Activated CD4-positive, alpha-beta T cell treated with anti-CD3 and anti-CD28 coated beads, Interleukin-2, amount 10 ng/mL, durations not matched to agents 24 days and 14 days (primary cell): ENCODE measurements at regions not wholly inside any gene's neighbourhood (a gene's known extent, or its start where the extent isn't known, plus 50 kb on each side); places are given as distances from the start of the nearest gene placed in this dataset.

Source experiments
- DNase-seq: peaks from one replicate; pipeline ENCODE4 v3.0.0; 2022
- H3K27ac Mint-ChIP-seq: one replicate; pipeline ENCODE4 v1.8.0; 2022; ENCODE audit warnings: mild to moderate bottlenecking, mixed read lengths
- H3K27me3 Mint-ChIP-seq: one replicate; pipeline ENCODE4 v1.8.0; 2022; ENCODE audit warnings: mixed read lengths
- H3K36me3 Mint-ChIP-seq: one replicate; pipeline ENCODE4 v1.8.0; 2022; ENCODE audit warnings: low read depth, mild to moderate bottlenecking, mixed read lengths
- H3K4me1 Mint-ChIP-seq: one replicate; pipeline ENCODE4 v1.8.0; 2021; ENCODE audit warnings: mixed read lengths
- H3K4me3 Mint-ChIP-seq: one replicate; pipeline ENCODE4 v1.8.0; 2022; ENCODE audit warnings: mild to moderate bottlenecking, moderate library complexity, mixed read lengths
- H3K9me3 Mint-ChIP-seq: one replicate; pipeline ENCODE4 v1.8.0; 2021; ENCODE audit warnings: mixed read lengths
- intact Hi-C: fragments of 100-400 bp; cut with micrococcal nuclease; formaldehyde crosslinking; loops from one replicate; pipeline ENCODE4 v1.15.1; 2023

DNA sequence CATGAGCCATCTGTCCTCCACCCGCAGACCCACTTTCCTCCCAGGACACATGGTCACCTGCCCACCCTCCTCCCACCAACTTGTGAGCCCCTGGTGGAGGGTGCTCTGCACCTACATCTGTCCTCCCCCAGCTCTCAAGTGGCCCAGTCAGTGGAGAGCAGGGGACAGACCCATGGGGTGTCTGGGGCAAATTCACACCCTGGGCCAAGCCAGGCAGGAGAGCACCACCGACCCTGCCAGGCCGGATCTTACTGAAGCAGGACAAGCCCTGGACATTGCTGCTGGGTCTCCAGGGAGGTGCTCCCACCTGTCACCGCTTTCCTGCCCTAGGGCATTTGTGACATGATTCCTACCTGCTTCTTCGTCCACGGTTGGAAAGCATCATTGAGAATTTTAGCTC lies 221.6 kb downstream of the TUBA3C start:
- peaks cover 21% of the 10 kb centered on the region for H3K9me3 Mint-ChIP-seq
- H3K36me3 Mint-ChIP-seq = no peaks in the 10 kb centered on the region
- DNase-seq = no peak
- intact Hi-C loops = no loop called here
- H3K4me3 Mint-ChIP-seq = no peak overlapping the region
- no peak overlapping the region for H3K27ac Mint-ChIP-seq
- no peaks in the 10 kb centered on the region for H3K27me3 Mint-ChIP-seq
- H3K4me1 Mint-ChIP-seq = no peaks in the 10 kb centered on the region

DNA sequence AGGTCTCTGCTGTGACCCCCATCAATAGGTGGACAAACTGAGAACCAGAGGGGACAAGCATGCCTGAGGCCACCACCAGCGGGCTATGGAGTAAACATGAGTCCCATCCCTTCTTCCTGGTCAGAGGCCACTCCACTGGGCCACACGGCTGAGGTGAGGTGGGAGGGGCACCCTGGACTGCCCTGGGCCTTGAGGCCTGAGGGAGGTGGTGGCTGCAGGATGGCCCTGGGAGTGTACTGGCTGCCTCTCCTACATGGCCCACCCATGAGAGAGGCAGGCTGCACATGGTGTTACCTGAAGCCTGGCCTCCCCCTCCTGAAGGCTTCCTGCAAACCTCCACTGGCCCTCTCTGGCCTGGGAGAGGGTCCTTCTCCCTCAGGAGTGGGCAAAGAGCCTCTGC lies 222.4 kb downstream of the TUBA3C start:
- intact Hi-C loops = no loop called here
- Mint-ChIP-seq H3K36me3 (no peaks in the 10 kb centered on the region), H3K27ac (no peak overlapping the region), H3K9me3 (peaks cover 21% of the 10 kb centered on the region), H3K27me3 (no peaks in the 10 kb centered on the region), H3K4me3 (no peak overlapping the region), H3K4me1 (no peaks in the 10 kb centered on the region)
- DNase-seq = no peak

DNA sequence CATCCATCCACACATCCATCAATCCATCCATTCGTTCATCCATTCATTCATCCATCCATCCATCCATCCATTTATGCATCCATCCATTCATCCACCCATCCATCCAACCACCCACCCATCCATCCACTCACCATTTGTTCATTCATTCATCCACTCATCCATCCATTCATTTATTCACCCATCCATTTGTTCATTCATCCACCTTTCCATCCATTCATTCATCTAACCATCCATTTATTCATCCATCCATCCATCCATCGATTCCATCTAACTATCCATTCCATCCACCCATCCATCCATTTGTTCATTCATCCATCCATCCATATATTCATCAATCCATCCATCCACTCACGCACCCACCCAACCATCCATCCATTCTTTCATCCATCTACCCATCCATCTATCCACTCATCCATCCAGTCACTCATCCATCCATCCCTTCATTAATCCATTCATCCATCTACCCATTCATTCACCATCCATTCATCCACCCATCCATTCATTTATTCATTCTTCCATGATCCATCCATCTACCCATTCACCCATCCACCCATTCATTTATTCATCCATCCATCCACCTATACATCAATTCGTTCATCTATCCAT lies 225.0 kb downstream of the TUBA3C start:
- H3K27me3 Mint-ChIP-seq = no peaks in the 10 kb centered on the region
- DNase-seq = no peak
- peaks cover 21% of the 10 kb centered on the region for H3K9me3 Mint-ChIP-seq
- H3K4me3 Mint-ChIP-seq = no peak overlapping the region
- no peaks in the 10 kb centered on the region for H3K36me3 Mint-ChIP-seq
- H3K27ac Mint-ChIP-seq = no peak overlapping the region
- intact Hi-C loops = no loop called here
- no peaks in the 10 kb centered on the region for H3K4me1 Mint-ChIP-seq

DNA sequence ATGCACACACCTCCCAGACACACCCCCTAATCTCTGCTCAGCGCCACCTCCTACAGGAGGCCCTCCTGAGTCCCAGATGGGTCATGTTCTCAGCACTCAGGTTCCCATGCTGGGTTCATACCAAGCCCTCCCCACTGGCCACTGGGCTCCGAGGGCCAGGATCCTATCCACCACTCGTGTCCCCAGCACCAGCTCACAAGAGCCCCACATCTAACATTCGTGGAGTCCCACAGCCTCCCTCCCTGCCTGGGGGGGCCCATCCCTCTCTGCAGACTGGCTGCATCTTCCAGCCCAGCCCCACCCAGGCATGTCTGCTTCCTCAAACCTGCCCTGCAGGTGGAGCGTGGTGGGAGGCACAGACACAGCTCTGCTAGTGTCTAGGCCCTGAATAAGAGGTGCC lies 227.4 kb downstream of the TUBA3C start:
- intact Hi-C loops = no loop called here
- peaks cover 21% of the 10 kb centered on the region for H3K9me3 Mint-ChIP-seq
- H3K36me3 Mint-ChIP-seq = no peaks in the 10 kb centered on the region
- H3K27me3 Mint-ChIP-seq = no peaks in the 10 kb centered on the region
- H3K4me1 Mint-ChIP-seq = no peaks in the 10 kb centered on the region
- no peak overlapping the region for H3K27ac Mint-ChIP-seq
- peak; percentile 12 for DNase-seq
- H3K4me3 Mint-ChIP-seq = no peak overlapping the region

- H3K4me1 Mint-ChIP-seq = no peaks in the 10 kb centered on the region
- H3K27ac Mint-ChIP-seq = no peak overlapping the region
- peak; percentile 40 for DNase-seq
- H3K27me3 Mint-ChIP-seq = no peaks in the 10 kb centered on the region
- intact Hi-C loops = no loop called here
- H3K4me3 Mint-ChIP-seq = no peak overlapping the region
- no peaks in the 10 kb centered on the region for H3K36me3 Mint-ChIP-seq
- peaks cover 21% of the 10 kb centered on the region for H3K9me3 Mint-ChIP-seq
Observed at GRCh38 chr13:18953139-18953930, 228.3 kb downstream of the TUBA3C start.

GRCh38 chr13:18952225-18953016 lies 229.2 kb downstream of the TUBA3C start:
- DNase-seq = peak; percentile 28

GRCh38 chr13:18951412-18951811 lies 230.2 kb downstream of the TUBA3C start:
- H3K9me3 Mint-ChIP-seq = peaks cover 10% of the 10 kb centered on the region
- no peaks in the 10 kb centered on the region for H3K4me1 Mint-ChIP-seq
- no peaks in the 10 kb centered on the region for H3K36me3 Mint-ChIP-seq
- H3K4me3 Mint-ChIP-seq = no peak overlapping the region
- DNase-seq = peak; percentile 26
- H3K27me3 Mint-ChIP-seq = no peaks in the 10 kb centered on the region
- H3K27ac Mint-ChIP-seq = no peak overlapping the region
- intact Hi-C loops = no loop called here

More at GRCh38 chr13:18952225-18953016, 229.2 kb downstream of the TUBA3C start:
- intact Hi-C loops = no loop called here
- no peak overlapping the region for H3K27ac Mint-ChIP-seq
- H3K36me3 Mint-ChIP-seq = no peaks in the 10 kb centered on the region
- H3K27me3 Mint-ChIP-seq = no peaks in the 10 kb centered on the region
- H3K4me3 Mint-ChIP-seq = no peak overlapping the region
- no peaks in the 10 kb centered on the region for H3K4me1 Mint-ChIP-seq
- H3K9me3 Mint-ChIP-seq = peaks cover 20% of the 10 kb centered on the region

- no peaks in the 10 kb centered on the region for H3K4me1 Mint-ChIP-seq
- no peaks in the 10 kb centered on the region for H3K36me3 Mint-ChIP-seq
- intact Hi-C loops = no loop called here
- H3K27me3 Mint-ChIP-seq = no peaks in the 10 kb centered on the region
- DNase-seq = peak; percentile 42
- no peak overlapping the region for H3K4me3 Mint-ChIP-seq
- no peak overlapping the region for H3K27ac Mint-ChIP-seq
- no peaks in the 10 kb centered on the region for H3K9me3 Mint-ChIP-seq
Observed at GRCh38 chr13:18949970-18950369, 231.7 kb downstream of the TUBA3C start.

DNA sequence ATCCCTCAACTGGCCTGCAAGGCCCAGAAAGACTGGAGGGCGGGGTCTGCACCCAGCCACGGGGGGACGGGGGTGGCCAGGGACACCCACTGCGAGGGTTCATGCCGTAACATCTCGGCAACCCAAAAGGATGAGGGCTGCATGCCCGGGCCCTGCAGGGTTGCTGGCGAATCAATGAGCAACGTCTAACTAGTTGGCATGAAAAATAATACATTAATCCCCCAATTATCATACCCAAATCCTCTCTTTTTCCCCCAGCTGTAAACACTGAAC lies 232.2 kb downstream of the TUBA3C start:
- Mint-ChIP-seq H3K4me3 (no peak overlapping the region), H3K9me3 (no peaks in the 10 kb centered on the region), H3K27me3 (no peaks in the 10 kb centered on the region), H3K4me1 (no peaks in the 10 kb centered on the region), H3K27ac (no peak overlapping the region), H3K36me3 (no peaks in the 10 kb centered on the region)
- intact Hi-C loops = no loop called here
- peak; percentile 19 for DNase-seq

GRCh38 chr13:18948664-18949488 lies 232.7 kb downstream of the TUBA3C start:
- intact Hi-C loops = no loop called here
- H3K4me1 Mint-ChIP-seq = no peaks in the 10 kb centered on the region
- H3K4me3 Mint-ChIP-seq = no peak overlapping the region
- no peaks in the 10 kb centered on the region for H3K9me3 Mint-ChIP-seq
- H3K36me3 Mint-ChIP-seq = no peaks in the 10 kb centered on the region
- no peak overlapping the region for H3K27ac Mint-ChIP-seq
- DNase-seq = peak; percentile 45
- no peaks in the 10 kb centered on the region for H3K27me3 Mint-ChIP-seq

- Mint-ChIP-seq H3K4me3 (no peak overlapping the region), H3K4me1 (no peaks in the 10 kb centered on the region), H3K9me3 (no peaks in the 10 kb centered on the region), H3K36me3 (no peaks in the 10 kb centered on the region), H3K27me3 (no peaks in the 10 kb centered on the region), H3K27ac (no peak overlapping the region)
- intact Hi-C loops = no loop called here
- peak; percentile 21 for DNase-seq
Observed at GRCh38 chr13:18948012-18948663, 233.5 kb downstream of the TUBA3C start.

DNA sequence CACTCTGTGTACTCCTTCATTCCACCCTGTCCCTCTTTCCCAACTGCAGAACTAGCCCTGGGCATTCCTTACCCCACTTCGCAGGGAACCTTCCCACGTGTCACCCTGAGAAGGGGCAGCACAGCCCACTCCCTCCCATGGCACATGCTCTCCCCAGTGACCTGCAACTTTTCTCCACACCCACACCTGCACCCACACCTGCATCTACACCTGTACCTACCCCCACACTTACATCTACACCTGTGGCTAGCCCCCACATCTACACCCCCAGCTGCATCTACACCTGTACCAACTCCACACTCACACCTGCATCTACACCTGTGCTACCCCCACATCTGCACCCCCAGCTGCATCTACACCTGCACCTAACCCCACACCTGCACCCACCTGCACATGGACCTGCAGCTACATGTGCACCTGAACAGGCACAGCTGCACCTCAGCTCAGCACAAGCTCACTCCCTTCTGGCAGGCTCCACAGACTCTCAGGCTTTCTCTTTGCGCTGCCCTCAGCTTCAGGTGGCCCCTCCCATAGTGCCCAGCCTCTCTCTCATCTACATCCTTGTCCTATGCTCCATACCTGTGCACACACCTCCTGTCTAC lies 234.1 kb downstream of the TUBA3C start:
- Mint-ChIP-seq H3K4me1 (no peaks in the 10 kb centered on the region), H3K27ac (no peak overlapping the region), H3K36me3 (no peaks in the 10 kb centered on the region), H3K9me3 (no peaks in the 10 kb centered on the region), H3K4me3 (no peak overlapping the region), H3K27me3 (no peaks in the 10 kb centered on the region)
- intact Hi-C loops = no loop called here
- DNase-seq = peak; percentile 25

DNA sequence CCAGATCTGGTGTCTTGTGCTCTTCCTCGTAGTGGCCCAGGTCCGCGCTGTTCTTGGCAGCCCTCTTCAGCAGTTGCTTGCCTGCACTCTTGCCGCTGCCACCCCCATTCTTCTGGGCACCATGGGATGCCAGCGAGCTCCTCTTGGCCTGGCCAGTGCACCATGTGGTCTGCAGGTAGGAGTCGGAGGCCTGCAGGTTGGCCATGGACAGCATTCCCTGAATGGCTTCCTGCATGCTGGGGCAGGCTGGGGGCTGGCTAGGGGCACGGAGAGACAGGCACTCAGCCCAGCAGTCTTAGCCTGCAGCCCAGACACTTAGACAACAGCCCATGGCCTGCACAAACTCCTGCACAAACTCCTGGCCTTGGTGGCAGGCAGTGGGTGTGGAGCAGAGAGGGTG lies 234.9 kb downstream of the TUBA3C start:
- Mint-ChIP-seq H3K27me3 (no peaks in the 10 kb centered on the region), H3K4me3 (no peak overlapping the region), H3K4me1 (no peaks in the 10 kb centered on the region), H3K9me3 (no peaks in the 10 kb centered on the region), H3K27ac (no peak overlapping the region), H3K36me3 (no peaks in the 10 kb centered on the region)
- peak; percentile 34 for DNase-seq
- intact Hi-C loops = no loop called here
